ENCODE measurements at regions not wholly inside any gene's neighbourhood (a gene's known extent, or its start where the extent isn't known, plus 50 kb on each side); places are given as distances from the start of the nearest gene placed in this dataset.

DNA sequence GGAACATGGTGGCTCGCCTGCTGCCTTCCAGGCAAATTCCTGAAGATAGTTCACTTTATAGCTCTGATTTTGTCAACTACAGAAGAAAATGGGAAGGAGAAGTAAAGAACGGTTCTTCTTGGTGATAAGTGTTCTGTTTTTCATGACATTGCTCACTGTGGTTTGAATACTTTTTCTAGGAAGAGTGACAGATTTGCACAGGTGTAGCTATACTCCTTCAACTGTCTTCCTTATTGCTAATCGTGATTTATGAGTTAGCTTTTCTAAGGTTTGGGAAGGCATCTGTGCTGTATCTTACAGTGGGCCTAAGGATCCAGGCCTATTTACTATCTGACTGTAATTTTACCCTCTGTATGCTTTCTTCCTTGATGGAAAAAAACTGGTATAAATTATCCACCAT is 405.6 kb downstream of the NDFIP2 start:
- TF ChIP-seq, protein P1, sequence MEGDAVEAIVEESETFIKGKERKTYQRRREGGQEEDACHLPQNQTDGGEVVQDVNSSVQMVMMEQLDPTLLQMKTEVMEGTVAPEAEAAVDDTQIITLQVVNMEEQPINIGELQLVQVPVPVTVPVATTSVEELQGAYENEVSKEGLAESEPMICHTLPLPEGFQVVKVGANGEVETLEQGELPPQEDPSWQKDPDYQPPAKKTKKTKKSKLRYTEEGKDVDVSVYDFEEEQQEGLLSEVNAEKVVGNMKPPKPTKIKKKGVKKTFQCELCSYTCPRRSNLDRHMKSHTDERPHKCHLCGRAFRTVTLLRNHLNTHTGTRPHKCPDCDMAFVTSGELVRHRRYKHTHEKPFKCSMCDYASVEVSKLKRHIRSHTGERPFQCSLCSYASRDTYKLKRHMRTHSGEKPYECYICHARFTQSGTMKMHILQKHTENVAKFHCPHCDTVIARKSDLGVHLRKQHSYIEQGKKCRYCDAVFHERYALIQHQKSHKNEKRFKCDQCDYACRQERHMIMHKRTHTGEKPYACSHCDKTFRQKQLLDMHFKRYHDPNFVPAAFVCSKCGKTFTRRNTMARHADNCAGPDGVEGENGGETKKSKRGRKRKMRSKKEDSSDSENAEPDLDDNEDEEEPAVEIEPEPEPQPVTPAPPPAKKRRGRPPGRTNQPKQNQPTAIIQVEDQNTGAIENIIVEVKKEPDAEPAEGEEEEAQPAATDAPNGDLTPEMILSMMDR (optimal IDR thresholded peaks at IDR 0.05 in 1 of 3, IDR thresholded peaks at IDR 0.05 in 1 of 3, conservative IDR thresholded peaks at IDR 0.05 in 1 of 3; ENCODE audit: extremely low read depth in 1 of 3, insufficient read depth in 2 of 3, low read length in 3 of 3), result no peak
- no peak for TF ChIP-seq EZH2 (IDR thresholded peaks at IDR 0.05; ENCODE audit: low read length)

All from keratinocyte (primary cell).